GM12864 (cell line): ENCODE measurements at regions not wholly inside any gene's neighbourhood (a gene's known extent, or its start where the extent isn't known, plus 50 kb on each side); places are given as distances from the start of the nearest gene placed in this dataset.

Source experiments
- DNase-seq: peaks from one replicate; pipeline ENCODE4 v3.0.0-alpha.2; 2011; ENCODE audit warnings: low read depth
- H3K4me3 ChIP-seq: 2 replicates; pipeline ENCODE4 v1.5.1; 2011; ENCODE audit warnings: mild to moderate bottlenecking, low read depth, low read length, control low read depth
- TF ChIP-seq, protein P1 (sequence below): IDR thresholded peaks from 2 replicates; pipeline ENCODE4 v1.5.1; 2011; ENCODE audit warnings: low read depth, mild to moderate bottlenecking, moderate library complexity, low read length, control low read depth, inconsistent platforms; ENCODE audit errors: missing control alignments

DNA sequence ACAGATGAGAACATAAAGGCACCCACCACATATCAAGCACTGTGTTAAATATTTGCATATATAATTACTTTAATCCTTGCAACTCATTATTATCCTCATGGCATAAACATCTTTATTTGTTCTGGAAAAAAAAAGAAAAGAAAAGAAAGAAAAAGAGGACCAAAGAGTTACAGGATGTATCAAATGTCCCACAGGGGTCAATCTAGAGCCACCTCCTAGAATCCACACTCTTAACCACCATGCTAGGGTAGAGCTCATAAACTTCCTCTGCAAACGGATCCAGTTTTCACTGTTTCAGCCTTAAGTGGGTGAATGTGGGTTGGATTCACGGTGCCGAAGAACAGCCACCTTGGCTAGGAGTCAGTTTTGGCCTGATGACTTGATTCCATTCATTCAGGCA is 171.1 kb upstream of the PPARGC1A start:
- TF ChIP-seq, protein P1, sequence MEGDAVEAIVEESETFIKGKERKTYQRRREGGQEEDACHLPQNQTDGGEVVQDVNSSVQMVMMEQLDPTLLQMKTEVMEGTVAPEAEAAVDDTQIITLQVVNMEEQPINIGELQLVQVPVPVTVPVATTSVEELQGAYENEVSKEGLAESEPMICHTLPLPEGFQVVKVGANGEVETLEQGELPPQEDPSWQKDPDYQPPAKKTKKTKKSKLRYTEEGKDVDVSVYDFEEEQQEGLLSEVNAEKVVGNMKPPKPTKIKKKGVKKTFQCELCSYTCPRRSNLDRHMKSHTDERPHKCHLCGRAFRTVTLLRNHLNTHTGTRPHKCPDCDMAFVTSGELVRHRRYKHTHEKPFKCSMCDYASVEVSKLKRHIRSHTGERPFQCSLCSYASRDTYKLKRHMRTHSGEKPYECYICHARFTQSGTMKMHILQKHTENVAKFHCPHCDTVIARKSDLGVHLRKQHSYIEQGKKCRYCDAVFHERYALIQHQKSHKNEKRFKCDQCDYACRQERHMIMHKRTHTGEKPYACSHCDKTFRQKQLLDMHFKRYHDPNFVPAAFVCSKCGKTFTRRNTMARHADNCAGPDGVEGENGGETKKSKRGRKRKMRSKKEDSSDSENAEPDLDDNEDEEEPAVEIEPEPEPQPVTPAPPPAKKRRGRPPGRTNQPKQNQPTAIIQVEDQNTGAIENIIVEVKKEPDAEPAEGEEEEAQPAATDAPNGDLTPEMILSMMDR: no peak
- DNase-seq: no peak
- H3K4me3 ChIP-seq: no peak overlapping the region

DNA sequence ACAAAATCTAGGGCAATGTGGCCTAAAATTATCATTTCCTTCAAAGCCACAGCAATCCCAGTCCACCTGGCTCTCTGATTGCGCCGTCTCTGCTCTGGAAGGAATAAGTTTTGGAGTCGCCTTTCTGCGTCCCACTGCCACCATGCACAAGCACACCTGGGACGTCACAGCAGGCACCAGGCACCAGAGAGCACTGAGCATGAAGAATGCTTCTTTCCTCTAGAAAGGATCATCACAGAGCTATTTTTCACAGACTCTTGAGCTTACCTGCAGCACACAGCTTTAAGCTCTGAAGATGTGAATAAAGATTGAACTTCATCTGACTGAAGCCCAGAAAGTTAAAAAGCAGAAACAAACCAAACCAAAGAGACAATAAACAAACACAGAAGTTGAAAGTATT is 170.0 kb upstream of the PPARGC1A start:
- DNase-seq: no peak
- TF ChIP-seq, protein P1: no peak
- H3K4me3 ChIP-seq: no peak overlapping the region

DNA sequence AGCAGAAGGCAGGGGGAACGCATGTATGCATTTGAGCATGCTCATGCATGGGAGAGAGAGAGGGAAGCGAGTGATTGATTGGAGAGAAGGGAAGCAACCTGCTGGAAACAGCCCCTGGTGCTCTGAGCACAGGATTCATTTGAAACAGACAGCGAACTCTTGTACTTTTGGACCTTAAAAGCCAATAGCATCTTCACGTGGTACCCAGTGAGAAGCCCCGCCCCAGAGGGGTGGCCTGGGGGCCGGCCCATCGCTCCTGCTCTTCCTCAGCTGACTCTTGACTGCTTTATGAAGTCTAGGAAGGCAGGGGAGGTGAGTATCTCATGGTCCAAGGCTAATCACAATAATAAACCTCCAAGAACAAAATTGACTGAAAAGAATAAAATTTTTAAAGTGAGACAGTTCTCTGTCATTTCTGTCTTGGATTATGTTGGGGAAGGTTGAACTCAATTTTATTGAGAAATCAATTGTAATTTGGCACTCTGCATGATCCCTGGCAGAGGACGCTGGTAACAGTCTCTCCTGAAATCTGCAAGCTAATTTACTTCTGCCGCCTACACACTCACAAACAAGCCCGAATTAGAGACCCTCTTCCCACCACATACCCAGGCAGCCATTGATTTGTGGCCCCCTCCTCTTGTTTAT is 168.2 kb upstream of the PPARGC1A start:
- no peak for DNase-seq
- H3K4me3 ChIP-seq: no peak overlapping the region
- TF ChIP-seq, protein P1: no peak

DNA sequence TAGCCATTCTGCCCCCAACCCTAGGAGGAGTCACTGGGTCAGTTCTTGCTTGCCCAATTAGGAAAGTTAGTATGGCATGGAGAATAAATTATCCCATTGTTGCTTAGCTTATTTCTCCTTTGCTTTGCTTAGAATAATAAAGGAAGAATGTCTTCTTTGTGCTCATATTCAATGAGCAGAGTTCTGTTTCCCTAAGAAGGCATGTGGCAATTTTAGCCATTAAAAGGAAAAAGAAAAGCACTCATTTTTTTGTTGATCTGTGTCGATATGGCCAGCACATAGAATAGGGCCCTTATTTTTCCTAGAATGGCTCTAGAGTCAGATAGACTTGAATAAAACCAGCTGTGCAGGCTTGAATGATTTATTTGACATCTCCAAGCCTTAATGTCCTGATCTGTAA is 166.4 kb upstream of the PPARGC1A start:
- H3K4me3 ChIP-seq: no peak overlapping the region
- TF ChIP-seq, protein P1: no peak
- no peak for DNase-seq

DNA sequence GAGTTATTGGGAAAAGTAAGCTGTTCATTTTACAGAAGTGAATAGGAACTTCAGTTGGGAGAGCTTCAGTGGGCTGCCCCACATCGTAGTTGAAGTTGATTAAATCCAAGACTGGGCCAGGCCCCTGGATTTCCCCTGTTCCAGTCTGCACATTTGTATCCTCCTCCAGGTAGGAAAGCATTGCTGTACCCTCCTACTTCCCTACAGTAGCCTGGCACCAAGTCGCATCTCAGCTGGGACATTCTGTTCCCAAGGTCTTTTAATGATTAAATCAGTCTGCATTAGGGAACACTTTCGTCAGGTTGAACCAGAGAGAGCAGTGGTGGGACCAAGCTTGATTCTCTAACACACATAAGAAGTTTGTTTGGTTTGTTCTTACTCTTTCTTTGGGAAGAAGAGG is 165.8 kb upstream of the PPARGC1A start:
- no peak for DNase-seq
- H3K4me3 ChIP-seq: no peak overlapping the region
- TF ChIP-seq, protein P1: no peak

DNA sequence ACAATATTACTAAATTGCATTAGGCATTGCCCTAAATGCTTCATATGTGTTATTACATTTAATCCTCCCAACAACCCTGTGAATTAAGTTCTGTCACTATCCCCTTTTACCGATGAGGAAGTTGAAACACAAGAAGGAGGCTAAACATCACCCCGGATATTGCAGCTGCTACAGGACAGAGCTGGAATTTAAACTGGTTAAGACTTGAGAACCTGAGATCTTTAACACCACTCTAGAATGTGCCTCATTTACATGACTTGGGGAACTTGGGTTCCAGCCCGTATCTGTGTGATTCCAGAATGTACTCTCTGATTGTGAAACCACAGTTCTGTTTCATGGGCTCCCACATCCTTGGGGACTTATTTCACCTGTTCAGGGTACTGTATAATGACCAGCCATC is 165.1 kb upstream of the PPARGC1A start:
- no peak for DNase-seq
- H3K4me3 ChIP-seq: no peak overlapping the region
- TF ChIP-seq, protein P1: no peak

DNA sequence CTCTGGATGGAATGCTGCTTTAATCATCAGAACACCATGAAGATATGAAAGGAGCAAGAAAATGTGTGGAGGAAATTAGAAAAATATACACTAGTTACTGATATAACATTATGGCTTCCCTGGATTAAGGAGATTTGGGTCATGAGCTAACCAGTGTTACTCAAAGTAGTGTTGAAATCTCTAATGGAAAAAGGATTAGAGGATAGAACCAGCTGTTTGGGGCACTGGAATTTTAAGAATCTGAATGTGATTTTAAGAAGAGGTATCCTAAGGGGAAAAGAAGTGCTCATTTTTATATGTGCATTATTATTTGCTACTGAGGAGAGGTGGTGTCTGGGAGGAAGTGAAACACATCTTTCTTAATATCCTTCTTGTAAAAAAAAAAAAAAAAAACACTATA is 164.1 kb upstream of the PPARGC1A start:
- no peak for DNase-seq
- H3K4me3 ChIP-seq: no peak overlapping the region
- TF ChIP-seq, protein P1: no peak
